Naive thymus-derived CD4-positive, alpha-beta T cell (primary cell): ENCODE measurements at regions not wholly inside any gene's neighbourhood (a gene's known extent, or its start where the extent isn't known, plus 50 kb on each side); places are given as distances from the start of the nearest gene placed in this dataset.
"Not testable (repeated sequence)": the region's sequence is repeated elsewhere in the genome, so short reads cannot be mapped to it uniquely, and the experiment has no call there.

Experiments
- ATAC-seq: fragments of 150-1000 bp; cut with Tn5 transposase; 2 replicates; pipeline ENCODE4 v1.10.0; 2021; ENCODE audit warnings: mild to moderate bottlenecking, moderate library complexity
- CTCF ChIA-PET: fragments of 350-600 bp; sonication (Branson Sonifier 250); formaldehyde crosslinking; loops from one replicate; lab custom pipeline; 2021; ENCODE audit warnings: antibody characterized with exemption; lab: Charles Lee
- POLR2A ChIA-PET: fragments of 350-600 bp; sonication (Branson Sonifier 250); formaldehyde crosslinking; loops from one replicate; lab custom pipeline; 2021; ENCODE audit warnings: antibody characterized with exemption, inconsistent platforms; lab: Charles Lee
- DNase-seq, 9 donors: peaks; one replicate each; pipeline versions ENCODE4 v3.0.0 to v3.0.0-alpha.2; 2020 to 2022; ENCODE audit warnings: mixed read lengths in 1 of 9
- H3K27ac ChIP-seq: one replicate; pipeline ENCODE4 v1.7.0; 2013; ENCODE audit warnings: mild to moderate bottlenecking, low read depth, low read length, moderate library complexity
- H3K27me3 ChIP-seq, 2 donors: one replicate each; pipeline ENCODE4 v1.7.0; 2013; ENCODE audit warnings: low read length in 2 of 2, mild to moderate bottlenecking in 2 of 2, moderate library complexity in 2 of 2; ENCODE audit not compliant: control insufficient read depth in 2 of 2, insufficient read depth in 2 of 2
- H3K36me3 ChIP-seq, 3 experiments: 1 replicate in 2 of 3; 2 replicates in 1 of 3; pipeline ENCODE4 v1.7.0; 2013; ENCODE audit warnings: low read length in 3 of 3, mild to moderate bottlenecking in 3 of 3, moderate library complexity in 1 of 3; ENCODE audit not compliant: insufficient read depth in 3 of 3, control insufficient read depth in 2 of 3
- H3K4me1 ChIP-seq, 2 donors: one replicate each; pipeline ENCODE4 v1.7.0; 2013; ENCODE audit warnings: low read length in 2 of 2, mild to moderate bottlenecking in 2 of 2, moderate library complexity in 1 of 2; ENCODE audit not compliant: control insufficient read depth in 2 of 2, insufficient read depth in 2 of 2
- H3K4me3 ChIP-seq: 2 replicates; pipeline ENCODE4 v1.7.0; 2013; ENCODE audit warnings: mild to moderate bottlenecking, low read length
- H3K9me3 ChIP-seq, 3 experiments: 1 replicate in 2 of 3; 2 replicates in 1 of 3; pipeline ENCODE4 v1.7.0; 2013; ENCODE audit warnings: low read length in 3 of 3; ENCODE audit not compliant: control insufficient read depth in 2 of 3
- H3K27ac Mint-ChIP-seq, 9 donors: one replicate each; pipeline ENCODE4 v1.8.0; 2020 to 2022; ENCODE audit warnings: mixed read lengths in 9 of 9, mild to moderate bottlenecking in 8 of 9, moderate library complexity in 5 of 9, inconsistent platforms in 2 of 9
- H3K27me3 Mint-ChIP-seq, 5 donors: one replicate each; pipeline ENCODE4 v1.8.0; 2021 to 2022; ENCODE audit warnings: mixed read lengths in 5 of 5, mild to moderate bottlenecking in 1 of 5
- H3K36me3 Mint-ChIP-seq, 5 donors: one replicate each; pipeline ENCODE4 v1.8.0; 2020 to 2022; ENCODE audit warnings: mixed read lengths in 5 of 5, mild to moderate bottlenecking in 3 of 5, inconsistent platforms in 1 of 5
- H3K4me1 Mint-ChIP-seq, 7 donors: one replicate each; pipeline ENCODE4 v1.8.0; 2020 to 2022; ENCODE audit warnings: mixed read lengths in 7 of 7, mild to moderate bottlenecking in 3 of 7, inconsistent platforms in 1 of 7
- H3K4me3 Mint-ChIP-seq, 10 donors: one replicate each; pipeline ENCODE4 v1.8.0; 2020 to 2022; ENCODE audit warnings: mild to moderate bottlenecking in 10 of 10, mixed read lengths in 10 of 10, moderate library complexity in 6 of 10, inconsistent platforms in 2 of 10
- H3K9me3 Mint-ChIP-seq, 11 donors: one replicate each; pipeline ENCODE4 v1.8.0; 2020 to 2022; ENCODE audit warnings: mixed read lengths in 11 of 11, mild to moderate bottlenecking in 4 of 11, inconsistent platforms in 1 of 11, moderate library complexity in 1 of 11
- intact Hi-C, 2 donors: fragments of 100-400 bp; cut with micrococcal nuclease; formaldehyde crosslinking; loops; one replicate each; pipeline ENCODE4 v1.15.1; 2023

DNA sequence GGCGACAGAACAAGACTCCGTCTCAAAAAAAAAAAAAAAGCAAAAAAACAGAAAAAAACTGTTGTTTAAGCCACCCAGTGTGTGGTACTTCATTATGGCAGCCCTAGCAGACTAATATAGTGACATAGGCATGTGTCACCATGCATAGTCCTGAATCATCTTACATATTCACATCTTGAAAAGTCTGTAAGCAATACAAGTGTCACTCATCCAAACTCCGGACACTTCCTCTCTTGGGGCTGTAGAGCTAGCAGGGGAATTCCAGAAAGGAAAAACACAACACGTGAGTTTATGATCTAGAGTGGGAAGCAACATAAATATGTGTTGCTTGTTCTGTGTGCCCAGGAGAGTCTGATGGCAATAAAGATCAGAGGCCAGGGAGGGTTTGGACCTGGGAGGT is 81.6 kb upstream of the KCNE2 start:
- Histone ChIP-seq H3K4me1 (no peaks in the 10 kb centered on the region), H3K4me3 (no peak overlapping the region), H3K27ac (no peak overlapping the region), H3K9me3 (peaks cover 0 to 2% (median 0%) of the 10 kb centered on the region in 3 experiments), H3K27me3 (no peaks in the 10 kb centered on the region), H3K36me3 (no peaks in the 10 kb centered on the region)
- ChIA-PET POLR2A (no interaction called here), CTCF (no interaction called here)
- H3K27me3 Mint-ChIP-seq, result peaks cover 0 to 1% (median 0%) of the 10 kb centered on the region in 5 donors
- no peak overlapping the region for H3K4me3 Mint-ChIP-seq
- no peaks in the 10 kb centered on the region for H3K4me1 Mint-ChIP-seq
- ATAC-seq, result no peak
- peaks cover 0 to 7% (median 3%) of the 10 kb centered on the region in 5 donors for H3K36me3 Mint-ChIP-seq
- no peak for DNase-seq
- H3K9me3 Mint-ChIP-seq, result peaks cover 0 to 14% (median 9%) of the 10 kb centered on the region in 11 donors
- intact Hi-C loops, result no loop called here
- no peak overlapping the region for H3K27ac Mint-ChIP-seq

DNA sequence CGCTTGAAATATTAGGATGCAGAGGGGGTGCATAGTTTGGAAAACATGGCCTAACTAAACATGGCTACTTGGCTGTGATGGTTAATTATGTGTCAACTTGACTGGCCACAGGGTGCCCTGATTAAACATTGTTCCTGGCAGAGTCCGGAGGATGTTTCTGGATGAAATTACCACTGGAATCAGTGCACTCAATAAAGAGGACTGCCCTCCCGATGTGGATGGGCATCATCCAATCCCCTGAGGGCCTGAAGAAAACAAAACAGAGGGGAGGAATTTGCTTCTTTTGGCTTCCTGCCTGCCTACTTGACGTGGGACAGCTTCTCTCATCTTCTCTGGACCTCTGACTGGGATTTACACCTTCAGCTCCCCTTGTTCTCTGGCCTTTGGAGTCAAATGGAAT is 79.1 kb upstream of the KCNE2 start:
- H3K4me3 Mint-ChIP-seq, result no peak overlapping the region
- intact Hi-C loops, result no loop called here
- CTCF ChIA-PET, result no interaction called here

DNA sequence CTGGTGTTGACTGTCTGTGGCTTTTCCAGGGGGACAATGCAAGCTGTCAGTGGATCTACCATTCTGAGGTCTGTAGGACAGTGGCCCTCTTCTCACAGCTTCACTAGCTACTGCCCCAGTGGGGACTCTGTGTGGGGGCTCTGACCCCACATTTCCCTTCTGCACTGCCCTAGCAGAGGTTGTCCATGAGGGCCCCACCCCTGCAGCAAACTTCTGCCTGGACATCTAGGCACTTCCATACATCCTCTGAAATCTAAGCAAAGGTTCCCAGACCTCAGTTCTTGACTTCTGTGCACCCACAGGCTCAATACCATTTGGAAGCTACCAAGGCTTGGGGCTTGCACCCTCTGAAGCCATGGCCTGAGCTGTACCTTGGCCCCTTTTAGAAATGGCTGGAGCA is 75.8 kb upstream of the KCNE2 start:
- H3K9me3 ChIP-seq, result peaks cover 0 to 15% (median 0%) of the 10 kb centered on the region in 3 experiments
- H3K27me3 Mint-ChIP-seq, intact Hi-C loops, H3K27me3 ChIP-seq, CTCF ChIA-PET, H3K4me3 ChIP-seq, H3K4me3 Mint-ChIP-seq, H3K27ac Mint-ChIP-seq, DNase-seq, H3K4me1 ChIP-seq, H3K4me1 Mint-ChIP-seq, ATAC-seq, H3K27ac ChIP-seq, POLR2A ChIA-PET, H3K36me3 ChIP-seq: not testable (repeated sequence)
- Mint-ChIP-seq H3K9me3 (peaks cover 6 to 38% (median 23%) of the 10 kb centered on the region in 11 donors), H3K36me3 (peaks cover 4 to 16% (median 14%) of the 10 kb centered on the region in 5 donors)

More for the DNA sequence above, 79.1 kb upstream of the KCNE2 start:
- Histone ChIP-seq H3K27me3 (no peaks in the 10 kb centered on the region), H3K4me3 (no peak overlapping the region), H3K36me3 (no peaks in the 10 kb centered on the region), H3K9me3 (peaks cover 0 to 15% (median 0%) of the 10 kb centered on the region in 3 experiments), H3K4me1 (no peaks in the 10 kb centered on the region), H3K27ac (no peak overlapping the region)
- H3K27ac Mint-ChIP-seq, result no peak overlapping the region
- DNase-seq (no peak), ATAC-seq (no peak)
- H3K4me1 Mint-ChIP-seq, result no peaks in the 10 kb centered on the region
- no peaks in the 10 kb centered on the region for H3K27me3 Mint-ChIP-seq
- POLR2A ChIA-PET, result no interaction called here
- peaks cover 6 to 38% (median 21%) of the 10 kb centered on the region in 11 donors for H3K9me3 Mint-ChIP-seq
- peaks cover 4 to 16% (median 12%) of the 10 kb centered on the region in 5 donors for H3K36me3 Mint-ChIP-seq

DNA sequence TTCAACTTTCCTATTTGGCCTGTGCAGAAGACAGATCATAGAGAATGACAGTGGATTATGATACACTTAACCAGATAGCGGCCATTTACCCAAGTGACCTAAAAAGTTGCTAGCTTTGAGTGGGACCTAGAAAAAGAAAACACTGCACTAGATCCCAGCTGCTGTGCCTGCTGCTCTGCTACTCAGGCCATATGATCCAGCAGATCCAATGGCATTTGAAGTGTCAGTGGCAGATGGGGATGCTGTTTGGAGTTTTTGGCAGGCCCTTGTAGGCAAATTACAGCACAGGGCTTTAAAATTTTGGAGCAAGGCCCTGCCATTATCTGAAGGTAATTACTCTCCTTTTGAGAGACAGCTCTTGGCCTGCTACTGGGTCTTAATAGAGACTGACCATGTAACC is 74.0 kb upstream of the KCNE2 start:
- Histone ChIP-seq H3K27ac (no peak overlapping the region), H3K36me3 (no peaks in the 10 kb centered on the region), H3K9me3 (peaks cover 0 to 15% (median 0%) of the 10 kb centered on the region in 3 experiments), H3K4me1 (no peaks in the 10 kb centered on the region), H3K4me3 (no peak overlapping the region), H3K27me3 (no peaks in the 10 kb centered on the region)
- ATAC-seq (no peak), DNase-seq (no peak)
- Mint-ChIP-seq H3K9me3 (peaks cover 6 to 38% (median 23%) of the 10 kb centered on the region in 11 donors), H3K36me3 (peaks cover 4 to 16% (median 14%) of the 10 kb centered on the region in 5 donors), H3K4me3 (no peak overlapping the region), H3K27ac (no peak overlapping the region), H3K4me1 (no peaks in the 10 kb centered on the region), H3K27me3 (no peaks in the 10 kb centered on the region)
- intact Hi-C loops, result no loop called here
- ChIA-PET POLR2A (no interaction called here), CTCF (no interaction called here)

DNA sequence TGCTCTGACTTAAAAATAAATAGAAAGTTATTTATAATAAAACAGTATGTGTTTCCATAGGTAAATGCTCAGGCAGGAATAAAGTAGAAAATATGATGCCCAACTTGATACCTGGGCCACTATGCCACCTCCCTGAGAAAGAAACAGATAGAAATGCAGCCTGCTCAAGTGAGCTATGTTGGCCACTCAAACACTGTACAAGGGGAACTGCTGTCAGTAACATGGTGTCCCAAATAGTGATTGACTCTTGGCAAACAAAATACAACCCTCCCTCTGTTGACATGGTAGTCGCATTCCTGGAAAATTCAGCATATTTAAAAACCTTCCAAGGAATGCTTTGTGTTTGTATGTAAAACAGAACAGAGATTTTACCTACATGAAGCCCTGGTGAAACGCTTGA is 66.9 kb upstream of the KCNE2 start:
- Histone ChIP-seq H3K27me3 (no peaks in the 10 kb centered on the region), H3K9me3 (no peaks in the 10 kb centered on the region), H3K36me3 (no peaks in the 10 kb centered on the region), H3K27ac (no peak overlapping the region), H3K4me3 (no peak overlapping the region), H3K4me1 (no peaks in the 10 kb centered on the region)
- H3K36me3 Mint-ChIP-seq, result peaks cover 0 to 4% (median 0%) of the 10 kb centered on the region in 5 donors
- H3K27ac Mint-ChIP-seq, result no peak overlapping the region
- ATAC-seq (no peak), DNase-seq (no peak)
- intact Hi-C loops, result no loop called here
- H3K9me3 Mint-ChIP-seq, result peaks cover 0 to 17% (median 4%) of the 10 kb centered on the region in 11 donors
- POLR2A ChIA-PET, result no interaction called here
- no peaks in the 10 kb centered on the region for H3K4me1 Mint-ChIP-seq
- H3K4me3 Mint-ChIP-seq, result no peak overlapping the region
- CTCF ChIA-PET, result no interaction called here
- H3K27me3 Mint-ChIP-seq, result peaks cover 0 to 3% (median 0%) of the 10 kb centered on the region in 5 donors

DNA sequence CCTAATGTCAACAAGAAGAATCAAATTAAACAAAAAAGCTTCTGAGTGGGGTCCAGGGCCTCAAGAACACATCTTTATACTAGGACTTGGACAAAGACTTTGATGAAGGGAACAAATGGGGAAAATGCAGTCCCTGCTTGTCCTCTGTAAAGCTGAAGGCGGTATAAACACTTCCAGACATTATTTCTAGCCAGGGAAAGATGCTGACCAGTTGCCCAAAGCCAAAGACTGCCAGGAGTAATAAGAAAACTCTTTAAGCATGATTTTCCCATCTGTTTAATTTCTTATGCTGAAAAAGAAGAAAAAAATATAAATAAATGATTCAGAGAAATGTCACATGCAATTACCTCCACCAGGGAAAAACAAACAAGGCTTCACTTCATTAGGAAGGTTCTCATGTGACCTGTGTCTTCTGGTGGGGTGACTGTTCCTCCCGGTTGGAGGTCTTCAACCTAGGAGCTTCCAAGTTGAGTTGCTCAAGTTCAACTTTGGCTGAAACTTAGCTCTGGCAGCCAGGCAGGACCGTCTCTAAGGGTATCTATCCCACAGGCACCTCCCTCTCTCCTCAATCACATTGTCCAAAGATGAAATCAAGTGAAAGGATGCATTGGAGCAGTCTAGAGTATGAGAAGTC is 65.2 kb upstream of the KCNE2 start:
- ChIA-PET POLR2A (no interaction called here), CTCF (no interaction called here)
- H3K9me3 Mint-ChIP-seq, result peaks cover 0 to 17% (median 3%) of the 10 kb centered on the region in 11 donors
- peaks cover 0 to 3% (median 0%) of the 10 kb centered on the region in 5 donors for H3K36me3 Mint-ChIP-seq
- intact Hi-C loops, result no loop called here
- Histone ChIP-seq H3K4me3 (no peak overlapping the region), H3K36me3 (no peaks in the 10 kb centered on the region), H3K4me1 (no peaks in the 10 kb centered on the region), H3K9me3 (no peaks in the 10 kb centered on the region), H3K27ac (no peak overlapping the region), H3K27me3 (no peaks in the 10 kb centered on the region)
- no peak overlapping the region for H3K27ac Mint-ChIP-seq
- H3K27me3 Mint-ChIP-seq, result peaks cover 0 to 7% (median 0%) of the 10 kb centered on the region in 5 donors
- no peak for ATAC-seq
- H3K4me3 Mint-ChIP-seq, result no peak overlapping the region
- DNase-seq, result no peak
- no peaks in the 10 kb centered on the region for H3K4me1 Mint-ChIP-seq

DNA sequence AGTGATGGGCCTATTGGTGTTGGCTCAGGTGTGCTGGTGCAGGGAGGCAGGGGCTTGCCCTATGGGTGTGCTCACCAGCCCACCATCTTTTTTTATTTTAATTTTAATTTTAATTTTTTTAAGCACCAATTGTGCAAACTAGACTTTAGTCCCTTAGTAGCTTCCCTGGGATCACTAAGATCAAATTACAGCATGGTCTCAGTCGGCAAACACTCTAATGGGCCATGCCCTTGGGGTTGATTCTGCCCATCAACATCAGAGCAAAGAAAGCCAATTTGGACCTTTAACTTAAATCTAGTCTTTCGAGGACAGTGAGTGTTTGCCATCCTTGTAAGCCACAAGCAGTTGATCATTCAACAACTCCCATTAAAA is 64.7 kb upstream of the KCNE2 start:
- no peak overlapping the region for H3K4me3 ChIP-seq
- DNase-seq, result no peak
- CTCF ChIA-PET, result no interaction called here
- Mint-ChIP-seq H3K9me3 (peaks cover 0 to 17% (median 3%) of the 10 kb centered on the region in 11 donors), H3K27me3 (peaks cover 0 to 9% (median 0%) of the 10 kb centered on the region in 5 donors), H3K4me1 (no peaks in the 10 kb centered on the region), H3K27ac (no peak overlapping the region), H3K4me3 (no peak overlapping the region), H3K36me3 (peaks cover 0 to 3% (median 0%) of the 10 kb centered on the region in 5 donors)
- no peak for ATAC-seq
- H3K36me3 ChIP-seq, result no peaks in the 10 kb centered on the region
- H3K4me1 ChIP-seq, result no peaks in the 10 kb centered on the region
- intact Hi-C loops, result no loop called here
- H3K27me3 ChIP-seq, result no peaks in the 10 kb centered on the region
- no peaks in the 10 kb centered on the region for H3K9me3 ChIP-seq
- POLR2A ChIA-PET, result no interaction called here
- H3K27ac ChIP-seq, result no peak overlapping the region
